CD4-positive, alpha-beta T cell treated with Interleukin-6 at 100 ng/mL for 8 hours (primary cell): ENCODE measurements at regions not wholly inside any gene's neighbourhood (a gene's known extent, or its start where the extent isn't known, plus 50 kb on each side); places are given as distances from the start of the nearest gene placed in this dataset.

Source experiments
- DNase-seq: peaks from one replicate; pipeline ENCODE4 v3.0.0-alpha.2; 2020; ENCODE audit warnings: mixed read lengths, low spot score

GRCh38 chr4:121519236-121519838 is 138.5 kb upstream of the QRFPR start:
- no peak for DNase-seq

GRCh38 chr4:121517241-121517640 is 136.4 kb upstream of the QRFPR start:
- DNase-seq: no peak

- DNase-seq: no peak
Observed at GRCh38 chr4:121514443-121514842, 133.6 kb upstream of the QRFPR start.

GRCh38 chr4:121510341-121510874 is 129.6 kb upstream of the QRFPR start:
- DNase-seq: no peak

GRCh38 chr4:121485190-121485804 is 104.5 kb upstream of the QRFPR start:
- DNase-seq: no peak

GRCh38 chr4:121484633-121485032 is 103.8 kb upstream of the QRFPR start:
- DNase-seq: no peak

GRCh38 chr4:121479808-121480207 is 99.0 kb upstream of the QRFPR start:
- DNase-seq: no peak

- no peak for DNase-seq
Observed at GRCh38 chr4:121477480-121477879, 96.7 kb upstream of the QRFPR start.

- DNase-seq: no peak
Observed at GRCh38 chr4:121477079-121477478, 96.3 kb upstream of the QRFPR start.

GRCh38 chr4:121472937-121473721 is 92.3 kb upstream of the QRFPR start:
- no peak for DNase-seq

- DNase-seq: no peak
Observed at GRCh38 chr4:121464854-121465253, 84.0 kb upstream of the QRFPR start.

- DNase-seq: peak; percentile 26
Observed at GRCh38 chr4:121462660-121463261, 81.9 kb upstream of the QRFPR start.

GRCh38 chr4:121459026-121459425 is 78.2 kb upstream of the QRFPR start:
- DNase-seq: no peak

- no peak for DNase-seq
Observed at GRCh38 chr4:121457278-121457875, 76.6 kb upstream of the QRFPR start.

- DNase-seq: no peak
Observed at GRCh38 chr4:121455285-121455684, 74.5 kb upstream of the QRFPR start.

- no peak for DNase-seq
Observed at GRCh38 chr4:121454251-121454979, 73.6 kb upstream of the QRFPR start.

GRCh38 chr4:121451310-121451709 is 70.5 kb upstream of the QRFPR start:
- no peak for DNase-seq

- DNase-seq: no peak
Observed at GRCh38 chr4:121449416-121449815, 68.6 kb upstream of the QRFPR start.

GRCh38 chr4:121448231-121448630 is 67.4 kb upstream of the QRFPR start:
- no peak for DNase-seq

GRCh38 chr4:121439669-121440068 is 58.9 kb upstream of the QRFPR start:
- DNase-seq: no peak
